ENCODE measurements at regions not wholly inside any gene's neighbourhood (a gene's known extent, or its start where the extent isn't known, plus 50 kb on each side); places are given as distances from the start of the nearest gene placed in this dataset.
A peak's percentile ranks its signal among the peaks of the same experiment; 100 is the strongest.

DNA sequence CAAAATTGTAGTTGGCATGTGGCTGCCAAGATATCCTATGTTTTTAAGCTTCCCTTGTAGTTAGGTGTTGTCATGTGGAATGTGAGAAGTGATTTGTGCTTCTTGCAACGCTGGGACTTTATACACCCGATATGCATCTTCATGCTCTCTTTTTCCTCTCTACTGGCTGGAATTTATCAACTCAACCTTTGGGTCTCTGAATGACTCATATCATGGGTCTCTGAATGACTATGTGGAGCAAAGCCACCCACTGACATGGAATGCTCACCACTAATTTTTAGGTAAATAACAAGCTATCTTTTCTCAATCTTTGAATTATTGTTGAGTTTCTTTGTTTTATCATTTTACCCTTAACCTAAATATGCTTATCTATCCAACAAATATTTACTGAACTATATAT is 144.6 kb downstream of the ATP23 start:
- H3K36me3 ChIP-seq: no peaks in the 10 kb centered on the region
- ATAC-seq: no peak
- TF ChIP-seq, protein P1, sequence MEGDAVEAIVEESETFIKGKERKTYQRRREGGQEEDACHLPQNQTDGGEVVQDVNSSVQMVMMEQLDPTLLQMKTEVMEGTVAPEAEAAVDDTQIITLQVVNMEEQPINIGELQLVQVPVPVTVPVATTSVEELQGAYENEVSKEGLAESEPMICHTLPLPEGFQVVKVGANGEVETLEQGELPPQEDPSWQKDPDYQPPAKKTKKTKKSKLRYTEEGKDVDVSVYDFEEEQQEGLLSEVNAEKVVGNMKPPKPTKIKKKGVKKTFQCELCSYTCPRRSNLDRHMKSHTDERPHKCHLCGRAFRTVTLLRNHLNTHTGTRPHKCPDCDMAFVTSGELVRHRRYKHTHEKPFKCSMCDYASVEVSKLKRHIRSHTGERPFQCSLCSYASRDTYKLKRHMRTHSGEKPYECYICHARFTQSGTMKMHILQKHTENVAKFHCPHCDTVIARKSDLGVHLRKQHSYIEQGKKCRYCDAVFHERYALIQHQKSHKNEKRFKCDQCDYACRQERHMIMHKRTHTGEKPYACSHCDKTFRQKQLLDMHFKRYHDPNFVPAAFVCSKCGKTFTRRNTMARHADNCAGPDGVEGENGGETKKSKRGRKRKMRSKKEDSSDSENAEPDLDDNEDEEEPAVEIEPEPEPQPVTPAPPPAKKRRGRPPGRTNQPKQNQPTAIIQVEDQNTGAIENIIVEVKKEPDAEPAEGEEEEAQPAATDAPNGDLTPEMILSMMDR (IDR thresholded peaks at IDR 0.05): no peak
- WGBS, 2 donors: 43 to 51% methylated on average over 2 of the region's 2 CpGs
- H3K4me1 ChIP-seq: peaks cover 0 to 17% (median 0%) of the 10 kb centered on the region in 9 donors
- no peaks in the 10 kb centered on the region for H3K27me3 ChIP-seq
- no peak overlapping the region for H3K27ac ChIP-seq
- no peaks in the 10 kb centered on the region for H3K9me3 ChIP-seq
- DNase-seq: no peak
- intact Hi-C loops (cut with DNase I): no loop called here
- H3K4me3 ChIP-seq: no peak overlapping the region

DNA sequence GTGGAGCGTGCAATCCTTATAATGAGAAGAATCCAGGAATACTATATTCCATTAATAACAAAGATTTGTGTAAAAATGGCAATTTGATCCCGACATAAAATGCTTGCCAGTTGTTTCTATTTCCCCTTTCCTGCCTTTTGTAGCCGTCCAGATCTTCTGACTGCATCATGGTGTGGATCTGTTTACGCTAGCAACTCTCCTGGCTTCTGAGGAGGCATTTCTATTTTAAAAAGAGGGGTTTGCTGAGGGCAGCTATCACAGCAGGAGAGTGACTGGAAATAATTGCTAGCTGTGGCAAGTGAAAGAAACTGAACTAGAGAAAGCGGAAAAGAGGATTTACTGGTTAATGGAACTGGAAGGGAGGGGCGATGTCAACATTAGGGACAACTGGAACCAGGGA is 145.6 kb downstream of the ATP23 start:
- Histone ChIP-seq H3K36me3 (no peaks in the 10 kb centered on the region), H3K4me3 (no peak overlapping the region), H3K9me3 (no peaks in the 10 kb centered on the region), H3K4me1 (peaks cover 0 to 22% (median 0%) of the 10 kb centered on the region in 9 donors), H3K27ac (peak overlapping the region in 4 of 10 donors; percentile 11 to 69 (median 32)), H3K27me3 (no peaks in the 10 kb centered on the region)
- 73 to 82% methylated on average over 6 of the region's 6 CpGs for WGBS, 2 donors
- intact Hi-C loops (cut with DNase I): no loop called here
- peak in 5 of 8 donors; percentile 52 to 70 (median 57) for ATAC-seq
- DNase-seq: no peak
- TF ChIP-seq, protein P1 (IDR thresholded peaks at IDR 0.05): no peak

DNA sequence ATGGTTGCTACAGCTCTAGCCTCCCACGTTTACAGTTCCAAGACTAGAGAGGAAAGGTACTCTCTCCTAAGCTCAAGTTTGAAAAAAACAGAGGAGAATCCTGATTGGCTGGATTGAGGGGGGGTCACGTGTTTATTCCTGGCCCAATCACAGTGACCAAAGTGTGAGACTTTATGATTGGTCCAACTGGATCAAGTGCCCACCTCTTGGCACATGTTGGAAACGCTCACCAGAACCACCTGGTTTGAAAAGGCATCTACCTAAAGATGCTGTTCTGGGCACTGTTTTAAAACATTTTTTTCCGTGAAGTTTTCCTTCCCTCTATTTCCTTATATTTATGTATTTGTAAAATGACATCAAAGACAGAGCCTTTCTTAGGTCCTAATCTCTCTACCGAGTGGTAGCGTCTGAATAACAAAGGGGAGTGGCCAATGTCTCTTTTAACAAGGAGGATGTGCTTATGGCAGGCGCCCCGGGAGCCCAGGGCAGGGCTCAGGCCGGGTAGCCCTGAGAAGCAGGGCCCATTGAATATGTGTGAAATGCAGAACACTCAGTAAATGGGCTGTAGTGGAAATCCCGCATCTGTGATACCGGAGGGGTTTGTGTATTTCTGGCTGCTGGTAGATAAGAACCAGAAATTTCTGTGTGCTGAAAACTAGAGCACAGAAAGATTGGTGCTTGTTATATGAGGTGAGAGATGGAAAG is 146.2 kb downstream of the ATP23 start:
- Histone ChIP-seq H3K27ac (peak overlapping the region in 4 of 10 donors; percentile 9 to 69 (median 32)), H3K4me3 (peak overlapping the region in 1 of 10 donors; percentile 1), H3K9me3 (no peaks in the 10 kb centered on the region), H3K4me1 (peaks cover 0 to 29% (median 3%) of the 10 kb centered on the region in 9 donors), H3K27me3 (no peaks in the 10 kb centered on the region), H3K36me3 (no peaks in the 10 kb centered on the region)
- DNase-seq: no peak
- intact Hi-C loops (cut with DNase I): no loop called here
- WGBS, 2 donors: 50 to 51% methylated on average over 11 of the region's 11 CpGs
- peak; percentile 29 to 80 (median 52) for ATAC-seq
- TF ChIP-seq, protein P1 (IDR thresholded peaks at IDR 0.05): no peak

DNA sequence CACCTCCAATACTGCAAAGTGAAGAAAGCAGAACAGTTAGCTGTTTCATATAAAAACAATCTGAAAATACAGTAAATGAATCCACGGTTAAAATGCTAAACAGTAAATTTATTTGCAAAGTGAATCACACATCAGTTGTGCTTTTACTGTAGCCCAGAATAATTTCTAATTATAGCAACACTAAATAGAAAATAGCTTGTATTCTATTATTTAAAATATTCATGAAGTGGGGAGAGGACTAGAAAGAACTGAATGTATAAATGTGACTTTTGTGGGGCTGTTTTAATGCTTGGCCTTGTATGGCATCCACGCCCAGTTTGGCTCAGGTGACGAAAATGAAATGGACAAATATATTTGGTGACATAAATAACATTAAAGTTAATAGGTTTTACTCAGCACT is 148.2 kb downstream of the ATP23 start:
- no peak for DNase-seq
- H3K27ac ChIP-seq: peak overlapping the region in 1 of 10 donors; percentile 33
- no peaks in the 10 kb centered on the region for H3K27me3 ChIP-seq
- TF ChIP-seq, protein P1 (IDR thresholded peaks at IDR 0.05): no peak
- WGBS, 2 donors: 56 to 57% methylated on average over 3 of the region's 3 CpGs
- H3K4me1 ChIP-seq: peaks cover 0 to 35% (median 5%) of the 10 kb centered on the region in 9 donors
- no peaks in the 10 kb centered on the region for H3K9me3 ChIP-seq
- no peak overlapping the region for H3K4me3 ChIP-seq
- intact Hi-C loops (cut with DNase I): no loop called here
- ATAC-seq: no peak
- no peaks in the 10 kb centered on the region for H3K36me3 ChIP-seq
